ENCODE measurements at regions not wholly inside any gene's neighbourhood (a gene's known extent, or its start where the extent isn't known, plus 50 kb on each side); places are given as distances from the start of the nearest gene placed in this dataset.
A peak's percentile ranks its signal among the peaks of the same experiment; 100 is the strongest.

- ATAC-seq = no peak
- intact Hi-C loops (cut with DNase I) = no loop called here
- DNase-seq (ENCODE audit: missing footprints) = no peak
Measured at GRCh38 chr3:148255981-148256969, 441.4 kb upstream of the AGTR1 start.

DNA sequence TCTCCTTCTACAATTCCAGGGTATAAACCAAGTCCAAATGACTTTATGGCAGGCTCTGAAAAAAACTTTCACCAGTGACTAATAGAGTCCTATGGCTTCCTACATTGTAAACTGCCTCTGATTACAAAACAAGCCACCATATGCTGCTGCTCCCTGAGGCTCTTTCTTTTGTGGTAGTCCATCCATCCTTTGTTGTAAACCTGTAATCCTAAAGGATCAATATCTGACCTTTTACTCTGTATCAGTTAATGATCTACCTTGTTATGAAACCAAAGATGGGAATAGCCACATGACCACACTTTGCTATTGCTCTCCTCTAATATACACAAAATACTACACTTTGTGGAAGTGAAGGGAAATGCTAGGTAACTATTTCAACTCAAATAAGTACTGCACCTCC lies 434.7 kb upstream of the AGTR1 start:
- no peak for DNase-seq (ENCODE audit: missing footprints)
- ATAC-seq = no peak
- intact Hi-C loops (cut with DNase I) = no loop called here

GRCh38 chr3:148265841-148266240 lies 431.9 kb upstream of the AGTR1 start:
- ATAC-seq = no peak
- intact Hi-C loops (cut with DNase I) = no loop called here
- no peak for DNase-seq (ENCODE audit: missing footprints)

- ATAC-seq (no peak), DNase-seq (ENCODE audit: missing footprints) (no peak)
- intact Hi-C loops (cut with DNase I) = no loop called here
Measured at GRCh38 chr3:148266341-148266740, 431.4 kb upstream of the AGTR1 start.

- intact Hi-C loops (cut with DNase I) = no loop called here
- DNase-seq (ENCODE audit: missing footprints) (no peak), ATAC-seq (no peak)
Measured at GRCh38 chr3:148269816-148270215, 427.9 kb upstream of the AGTR1 start.

GRCh38 chr3:148280623-148281242 lies 417.0 kb upstream of the AGTR1 start:
- ATAC-seq (no peak), DNase-seq (ENCODE audit: missing footprints) (peak; percentile 60)
- intact Hi-C loops (cut with DNase I) = no loop called here

- DNase-seq (ENCODE audit: missing footprints) (no peak), ATAC-seq (no peak)
- intact Hi-C loops (cut with DNase I) = no loop called here
Measured at GRCh38 chr3:148289159-148289558, 408.5 kb upstream of the AGTR1 start.

DNA sequence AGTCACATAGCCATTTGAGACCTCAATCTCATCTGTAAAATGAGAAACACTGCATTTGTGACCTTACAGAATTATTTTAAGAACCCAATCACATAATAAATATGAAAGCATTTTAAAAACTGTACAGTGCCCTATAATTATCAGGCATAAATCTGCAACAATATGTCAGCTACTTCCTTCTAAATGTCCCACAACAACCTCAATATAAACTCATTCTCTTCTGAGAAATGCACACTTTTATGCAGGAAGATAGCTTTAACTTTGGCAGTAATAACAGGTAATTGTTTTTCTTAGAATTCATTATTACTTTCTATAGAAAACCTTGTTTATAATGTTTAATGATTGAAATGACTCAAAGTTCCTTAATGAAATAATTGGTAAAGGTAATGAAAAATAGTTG lies 400.7 kb upstream of the AGTR1 start:
- DNase-seq (ENCODE audit: missing footprints) (no peak), ATAC-seq (no peak)

GRCh38 chr3:148307443-148307843 lies 390.3 kb upstream of the AGTR1 start:
- ATAC-seq (no peak), DNase-seq (ENCODE audit: missing footprints) (no peak)
- intact Hi-C loops (cut with DNase I) = no loop called here

More for the DNA sequence above, 400.7 kb upstream of the AGTR1 start:
- intact Hi-C loops (cut with DNase I) = no loop called here

GRCh38 chr3:148309390-148310035 lies 388.2 kb upstream of the AGTR1 start:
- intact Hi-C loops (cut with DNase I) = loop anchor here (10.0 kb wide), 1 partner anchor 325 kb away; no protein-coding TSS in a partner anchor
- ATAC-seq (peak; percentile 46), DNase-seq (ENCODE audit: missing footprints) (no peak)

DNA sequence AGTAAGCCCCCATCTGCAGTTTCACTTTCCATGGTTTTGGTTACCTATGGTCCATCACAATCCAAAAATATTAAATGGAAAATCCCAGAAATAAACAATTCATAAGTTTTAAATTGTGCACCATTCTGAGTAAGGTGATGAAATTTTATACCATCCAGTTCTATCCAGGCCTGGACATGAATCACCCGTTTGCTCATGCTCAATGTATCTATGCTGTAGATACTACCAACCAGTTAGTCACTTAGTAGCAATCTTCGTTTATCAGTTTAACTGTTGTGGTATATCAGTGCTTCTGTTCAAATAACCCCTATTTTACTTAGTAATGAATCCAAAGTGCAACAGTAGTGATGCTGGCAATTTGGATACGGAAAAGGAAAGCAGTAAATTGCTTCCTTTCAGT lies 381.9 kb upstream of the AGTR1 start:
- DNase-seq (ENCODE audit: missing footprints) = no peak
- ATAC-seq = no peak
- intact Hi-C loops (cut with DNase I) = loop anchor here (10.0 kb wide), 1 partner anchor 319 kb away; no protein-coding TSS in a partner anchor

GRCh38 chr3:148318240-148318639 lies 379.5 kb upstream of the AGTR1 start:
- DNase-seq (ENCODE audit: missing footprints) (no peak), ATAC-seq (no peak)
- intact Hi-C loops (cut with DNase I) = loop anchor here (10.0 kb wide), 1 partner anchor 317 kb away; no protein-coding TSS in a partner anchor

- DNase-seq (ENCODE audit: missing footprints) (no peak), ATAC-seq (no peak)
- intact Hi-C loops (cut with DNase I) = loop anchor here (10.0 kb wide), 1 partner anchor 315 kb away; no protein-coding TSS in a partner anchor
Measured at GRCh38 chr3:148319161-148319915, 378.4 kb upstream of the AGTR1 start.

DNA sequence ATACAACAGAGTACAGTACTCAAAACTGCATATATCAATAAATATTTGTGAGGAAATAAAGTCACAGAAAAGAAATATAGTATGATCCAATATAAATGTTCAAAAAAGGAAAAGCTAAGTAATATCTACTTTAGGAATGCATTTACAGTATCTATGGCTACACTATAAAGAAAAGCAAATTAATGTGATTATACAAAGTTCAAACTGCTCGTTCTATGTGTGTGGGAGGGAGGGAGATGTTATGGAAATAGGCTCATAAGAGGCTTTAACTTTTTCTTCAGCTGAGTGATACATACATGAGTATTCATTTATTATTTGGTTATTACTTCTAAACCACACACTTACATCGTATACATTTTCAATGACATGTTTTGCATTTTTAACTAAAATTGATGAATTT lies 377.7 kb upstream of the AGTR1 start:
- ATAC-seq = no peak
- DNase-seq (ENCODE audit: missing footprints) = no peak
- intact Hi-C loops (cut with DNase I) = loop anchor here (10.0 kb wide), 1 partner anchor 315 kb away; no protein-coding TSS in a partner anchor

DNA sequence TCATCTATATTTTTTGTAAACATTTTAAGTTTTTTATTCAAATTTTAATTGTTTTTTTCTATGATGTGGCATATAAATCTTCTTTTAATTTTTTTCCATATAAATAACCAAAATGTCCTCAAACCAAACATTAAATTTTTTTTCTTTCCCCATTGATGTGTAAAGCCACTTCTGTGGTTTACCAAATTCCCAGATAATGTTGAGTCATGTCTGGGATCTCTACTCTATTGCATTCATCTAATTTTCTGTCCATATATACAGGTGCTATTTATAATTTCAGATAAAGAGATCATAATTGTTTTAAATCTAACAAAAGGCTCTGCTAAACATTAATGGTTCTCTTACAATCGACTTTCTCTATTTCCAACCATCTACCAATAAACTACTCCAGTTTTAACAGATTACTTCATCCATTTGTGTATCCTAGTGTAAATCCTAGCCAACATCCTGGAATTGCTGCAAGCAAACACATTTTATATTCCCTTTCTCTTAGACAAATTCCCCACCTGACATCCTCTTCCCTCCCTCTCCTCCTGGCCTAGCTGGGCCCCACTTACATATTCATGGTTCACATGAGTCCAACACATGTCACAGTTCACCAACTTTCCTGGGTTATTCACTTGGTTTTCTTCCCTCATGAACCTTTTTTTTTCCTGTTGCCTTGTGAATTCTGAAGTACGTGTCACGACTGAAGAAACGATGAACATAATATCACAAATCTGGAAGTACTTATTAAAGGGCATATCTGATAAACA lies 368.0 kb upstream of the AGTR1 start:
- intact Hi-C loops (cut with DNase I) = no loop called here
- DNase-seq (ENCODE audit: missing footprints) (no peak), ATAC-seq (no peak)

DNA sequence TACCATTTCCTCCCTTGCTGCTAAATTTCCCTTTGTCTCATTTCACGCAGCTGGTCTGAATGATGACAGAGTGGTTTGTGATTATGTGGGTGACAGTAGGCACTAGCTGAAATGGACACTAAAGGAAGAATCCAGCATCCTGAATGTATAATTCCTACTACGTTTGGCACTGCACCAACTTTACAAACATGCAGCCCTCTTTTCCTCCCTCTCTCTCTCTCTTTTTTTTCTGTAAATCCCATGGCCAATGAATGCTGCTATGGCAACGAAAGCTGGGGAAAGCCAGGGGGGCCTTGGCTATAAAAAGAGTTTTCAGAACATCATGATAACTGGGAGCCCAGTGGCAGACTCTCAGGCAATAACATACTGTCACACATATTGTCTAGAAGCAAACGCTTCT lies 367.2 kb upstream of the AGTR1 start:
- DNase-seq (ENCODE audit: missing footprints) (no peak), ATAC-seq (no peak)
- intact Hi-C loops (cut with DNase I) = no loop called here

DNA sequence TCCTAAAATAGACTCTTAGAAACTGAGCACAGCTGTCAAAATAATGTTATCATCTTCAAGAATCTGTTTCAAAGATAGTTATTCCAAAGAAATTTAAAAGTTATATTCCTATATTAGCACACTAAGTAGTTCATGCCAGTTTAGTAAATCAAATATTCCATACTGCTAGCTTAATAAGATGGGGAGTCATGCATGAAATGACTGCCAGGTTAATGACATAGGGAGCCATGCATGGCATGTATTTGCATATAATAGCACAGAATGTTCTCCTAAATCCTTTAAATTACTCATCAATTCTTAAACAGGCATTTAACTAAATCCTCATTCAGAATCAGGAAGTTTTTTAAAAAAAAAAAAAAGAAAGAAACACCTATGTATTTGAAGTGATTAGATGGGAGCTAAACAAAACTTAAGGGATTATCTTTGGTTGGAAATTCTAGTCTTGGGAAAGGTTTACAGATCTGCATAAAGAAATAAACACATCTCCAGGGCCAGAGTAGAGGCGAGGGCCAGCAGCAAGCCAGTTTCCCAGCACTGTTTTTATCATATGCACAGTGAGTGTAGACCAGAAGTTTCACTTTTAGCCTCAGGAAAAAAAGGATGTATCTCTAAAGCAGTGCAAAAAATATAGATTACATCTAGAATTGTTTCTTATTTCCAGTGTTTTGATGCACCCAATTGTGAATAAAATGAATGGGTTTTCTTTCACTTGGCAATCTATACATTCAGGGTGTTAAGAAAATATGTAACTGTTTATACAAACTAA lies 366.4 kb upstream of the AGTR1 start:
- DNase-seq (ENCODE audit: missing footprints) (no peak), ATAC-seq (no peak)
- intact Hi-C loops (cut with DNase I) = no loop called here
